22Rv1 (cell line): ENCODE measurements at regions not wholly inside any gene's neighbourhood (a gene's known extent, or its start where the extent isn't known, plus 50 kb on each side); places are given as distances from the start of the nearest gene placed in this dataset.

Experiments used
- H3K27ac ChIP-seq: fragments of 450-650 bp; 2 replicates; pipeline ENCODE4 v1.5.1; 2017
- ZFX ChIP-seq: fragments of 450-650 bp; IDR thresholded peaks from 2 replicates; pipeline ENCODE4 v1.6.1; 2017; ENCODE audit warnings: antibody characterized with exemption, borderline replicate concordance
- TF ChIP-seq, protein P1 (sequence below): fragments of 450-650 bp; IDR thresholded peaks from 2 replicates; pipeline ENCODE4 v1.5.1; 2017; ENCODE audit warnings: mild to moderate bottlenecking

DNA sequence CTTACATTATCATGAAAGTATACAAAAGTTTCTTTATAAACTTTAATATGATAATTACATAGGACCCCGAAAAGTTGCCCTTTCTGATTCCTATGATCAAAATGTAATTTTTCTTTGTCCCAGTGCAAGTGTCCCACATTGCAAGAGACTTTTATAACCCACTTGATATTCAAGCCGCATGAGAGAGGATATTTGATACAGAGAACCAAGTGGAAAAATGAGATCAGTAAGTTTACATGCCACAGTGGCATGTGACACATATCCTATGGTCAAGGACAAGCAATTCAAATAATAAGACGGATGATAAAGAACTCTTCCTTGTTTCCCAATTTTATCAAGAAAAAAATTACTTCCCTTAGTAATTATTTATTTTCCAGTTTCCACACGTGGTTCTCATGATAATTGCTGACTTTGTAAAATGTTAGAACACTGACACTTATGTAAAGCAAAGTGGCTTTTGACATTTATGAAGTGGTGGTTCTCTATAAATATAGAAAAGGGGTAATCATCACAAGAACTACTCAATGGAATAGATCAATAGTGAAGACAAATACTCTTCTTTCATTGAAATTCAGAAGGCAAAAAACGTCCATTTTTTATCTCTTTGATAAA is 273.7 kb upstream of the NOCT start:
- no peak for TF ChIP-seq ZFX
- TF ChIP-seq, protein P1, sequence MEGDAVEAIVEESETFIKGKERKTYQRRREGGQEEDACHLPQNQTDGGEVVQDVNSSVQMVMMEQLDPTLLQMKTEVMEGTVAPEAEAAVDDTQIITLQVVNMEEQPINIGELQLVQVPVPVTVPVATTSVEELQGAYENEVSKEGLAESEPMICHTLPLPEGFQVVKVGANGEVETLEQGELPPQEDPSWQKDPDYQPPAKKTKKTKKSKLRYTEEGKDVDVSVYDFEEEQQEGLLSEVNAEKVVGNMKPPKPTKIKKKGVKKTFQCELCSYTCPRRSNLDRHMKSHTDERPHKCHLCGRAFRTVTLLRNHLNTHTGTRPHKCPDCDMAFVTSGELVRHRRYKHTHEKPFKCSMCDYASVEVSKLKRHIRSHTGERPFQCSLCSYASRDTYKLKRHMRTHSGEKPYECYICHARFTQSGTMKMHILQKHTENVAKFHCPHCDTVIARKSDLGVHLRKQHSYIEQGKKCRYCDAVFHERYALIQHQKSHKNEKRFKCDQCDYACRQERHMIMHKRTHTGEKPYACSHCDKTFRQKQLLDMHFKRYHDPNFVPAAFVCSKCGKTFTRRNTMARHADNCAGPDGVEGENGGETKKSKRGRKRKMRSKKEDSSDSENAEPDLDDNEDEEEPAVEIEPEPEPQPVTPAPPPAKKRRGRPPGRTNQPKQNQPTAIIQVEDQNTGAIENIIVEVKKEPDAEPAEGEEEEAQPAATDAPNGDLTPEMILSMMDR, result no peak

DNA sequence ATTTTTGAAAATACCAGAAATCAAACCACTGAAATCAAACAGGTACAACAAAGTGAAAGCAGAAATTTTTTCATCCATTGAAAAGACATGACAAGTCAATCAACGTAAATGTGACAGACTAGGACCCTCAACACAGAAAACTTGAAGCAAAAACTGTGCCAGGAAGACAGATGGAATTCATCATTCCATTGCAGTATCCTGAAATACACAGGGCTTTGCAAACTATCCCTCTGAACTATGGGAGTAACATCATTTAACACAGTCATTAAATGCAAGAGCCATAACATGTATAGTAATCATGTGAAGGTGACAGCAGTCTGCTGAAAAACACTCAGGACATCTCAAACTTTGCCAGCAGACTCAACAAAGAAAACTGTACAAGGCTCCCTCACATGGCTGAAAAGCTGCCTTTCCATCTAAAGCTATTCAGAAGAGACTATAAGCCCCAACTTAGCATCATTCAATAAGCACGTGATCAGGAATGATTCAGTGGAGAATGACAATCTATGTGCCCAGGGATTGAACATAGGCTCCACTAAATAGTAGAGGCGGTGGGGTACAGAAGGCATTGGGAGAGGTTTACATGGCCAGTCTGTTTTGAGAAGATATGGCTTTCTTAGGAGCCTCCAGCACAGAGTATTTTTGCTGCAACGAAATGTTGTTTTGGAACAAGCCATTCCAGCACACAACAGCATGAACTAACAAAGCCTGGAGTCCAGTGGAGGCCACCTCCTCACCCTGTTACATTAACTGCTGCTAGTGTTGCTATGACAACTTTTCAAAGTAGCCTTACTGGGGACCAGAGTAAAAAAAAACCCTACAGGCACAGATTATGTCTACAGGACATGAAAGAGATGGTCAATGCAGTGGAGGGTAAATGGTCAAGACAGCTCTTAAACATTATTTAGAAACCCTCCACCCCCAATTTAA is 274.5 kb upstream of the NOCT start:
- H3K27ac ChIP-seq, result no peak overlapping the region
- TF ChIP-seq, protein P1, result no peak
- TF ChIP-seq ZFX, result no peak

More for the DNA sequence above, 273.7 kb upstream of the NOCT start:
- H3K27ac ChIP-seq, result no peak overlapping the region

DNA sequence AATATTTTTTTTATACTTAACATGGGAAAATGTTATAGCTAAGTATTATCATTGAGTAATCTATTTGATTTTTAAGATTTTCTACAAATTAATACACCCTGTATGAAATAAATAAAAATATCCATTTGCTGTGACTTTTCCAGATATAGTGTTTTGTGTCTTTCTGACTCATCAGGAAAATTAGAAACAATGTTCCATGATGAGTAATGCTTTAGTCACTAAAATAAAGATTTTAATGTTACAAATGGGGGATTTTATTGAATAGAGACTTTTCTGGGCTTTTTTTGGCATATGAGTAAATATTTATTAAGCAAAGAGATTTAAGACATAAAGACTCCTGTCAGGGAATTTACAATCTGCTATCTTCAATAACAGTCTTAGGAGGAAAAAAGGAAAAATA is 279.2 kb upstream of the NOCT start:
- TF ChIP-seq, protein P1, result no peak
- TF ChIP-seq ZFX, result no peak
- no peak overlapping the region for H3K27ac ChIP-seq

DNA sequence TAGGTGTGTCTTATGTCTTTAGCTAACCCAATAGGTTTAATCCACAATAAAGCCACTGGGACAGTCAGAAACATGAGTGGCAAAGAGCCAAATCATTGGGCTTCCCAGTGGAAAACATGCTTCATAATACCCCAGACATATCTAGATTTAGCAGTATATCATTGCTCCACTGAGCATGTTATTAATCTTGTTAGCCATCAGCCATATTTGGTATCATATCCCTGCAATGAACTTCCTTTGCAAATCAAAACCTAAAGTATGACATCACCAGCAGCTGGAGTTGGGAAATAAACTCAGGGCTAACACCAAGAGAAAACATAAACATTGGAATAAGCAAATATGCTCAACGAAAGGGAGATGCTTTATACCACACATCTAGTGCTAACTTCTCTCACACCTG is 280.8 kb upstream of the NOCT start:
- no peak for TF ChIP-seq ZFX
- TF ChIP-seq, protein P1, result no peak

DNA sequence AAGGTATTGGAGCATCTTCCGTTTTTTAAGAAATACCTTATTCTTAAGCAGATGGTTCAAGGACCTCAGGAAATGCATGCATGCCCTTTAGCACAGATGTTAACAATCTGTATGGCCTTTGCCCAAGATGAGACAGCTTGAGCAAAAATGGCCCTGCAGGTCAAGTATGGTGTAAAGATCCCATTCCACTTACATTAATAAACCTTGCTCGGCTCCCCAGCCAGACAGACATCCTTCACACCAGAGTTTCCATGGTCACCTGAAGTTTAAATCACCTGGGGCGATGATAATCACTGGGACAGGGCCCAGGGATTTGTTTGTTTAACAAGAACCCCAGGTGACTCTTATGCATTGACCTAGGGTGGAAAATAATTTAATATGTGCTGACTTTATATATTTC is 287.0 kb upstream of the NOCT start:
- no peak overlapping the region for H3K27ac ChIP-seq
- TF ChIP-seq, protein P1, result no peak
- TF ChIP-seq ZFX, result no peak

More for the DNA sequence above, 280.8 kb upstream of the NOCT start:
- H3K27ac ChIP-seq, result no peak overlapping the region

DNA sequence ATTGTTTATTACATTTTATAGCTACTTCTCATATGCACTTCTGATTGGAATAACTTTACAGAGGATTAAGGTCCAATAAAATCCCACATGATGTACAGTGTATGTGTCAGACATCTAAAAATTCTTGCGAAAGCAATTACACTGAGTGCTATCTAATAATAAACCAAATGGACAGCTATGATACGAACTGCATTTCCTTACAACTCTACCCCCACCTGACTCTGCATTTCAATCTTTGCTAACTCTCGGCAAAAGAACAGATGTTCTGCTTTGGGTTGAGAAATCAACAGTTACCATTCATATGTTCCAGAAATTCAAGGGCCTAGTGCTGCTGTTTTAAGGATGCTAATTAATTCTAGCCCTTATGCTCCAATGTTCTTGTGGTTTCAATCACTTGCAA is 287.9 kb upstream of the NOCT start:
- TF ChIP-seq ZFX, result no peak
- TF ChIP-seq, protein P1, result no peak
- no peak overlapping the region for H3K27ac ChIP-seq

DNA sequence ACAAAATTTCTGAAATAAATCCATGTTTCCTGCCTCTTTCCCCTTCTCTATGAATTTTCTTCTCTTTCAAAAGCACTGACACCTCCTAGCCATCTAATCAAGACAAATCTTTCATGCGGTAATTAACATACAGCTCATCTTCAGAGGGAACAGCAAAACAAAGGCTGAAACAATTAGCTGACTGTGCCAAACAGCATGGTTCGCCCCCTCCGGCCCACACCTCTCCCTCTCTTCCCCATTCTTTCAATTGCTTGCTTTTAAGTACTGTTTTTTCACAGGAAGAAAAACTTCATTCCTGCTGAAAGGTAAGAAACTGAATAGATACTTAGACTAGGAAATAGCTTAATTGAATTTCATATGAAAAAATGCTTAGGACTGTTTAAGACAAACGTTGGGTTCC is 291.1 kb upstream of the NOCT start:
- no peak overlapping the region for H3K27ac ChIP-seq

More for the DNA sequence above, 291.1 kb upstream of the NOCT start:
- TF ChIP-seq, protein P1, result no peak
- no peak for TF ChIP-seq ZFX
